Kidney (tissue), 13 donors: ENCODE measurements at regions not wholly inside any gene's neighbourhood (a gene's known extent, or its start where the extent isn't known, plus 50 kb on each side); places are given as distances from the start of the nearest gene placed in this dataset.

Experiments
- DNase-seq, 5 donors: peaks; one replicate each; pipeline ENCODE4 v3.0.0-alpha.2; 2013 to 2020
- FAIRE-seq: peaks from 2 replicates; lab custom pipeline; 2012; peaks lifted over from hg19 to GRCh38; lab: Jason Lieb, UNC
- H3K27ac ChIP-seq, 2 donors: one replicate each; pipeline ENCODE4 v1.7.0; 2013; ENCODE audit warnings: low read depth in 2 of 2, low read length in 2 of 2, inconsistent platforms in 1 of 2
- H3K27me3 ChIP-seq: one replicate; pipeline ENCODE4 v1.7.1; 2013; ENCODE audit warnings: low read length, inconsistent platforms; ENCODE audit not compliant: control insufficient read depth, insufficient read depth
- H3K36me3 ChIP-seq, 3 donors: one replicate each; pipeline versions ENCODE4 v1.7.0 to v1.7.1; 2013; ENCODE audit warnings: low read length in 3 of 3, control low read depth in 1 of 3, inconsistent platforms in 1 of 3; ENCODE audit not compliant: insufficient read depth in 3 of 3, control insufficient read depth in 2 of 3
- H3K4me1 ChIP-seq, 3 donors: one replicate each; pipeline versions ENCODE4 v1.7.0 to v1.7.1; 2013; ENCODE audit warnings: low read length in 3 of 3, inconsistent platforms in 1 of 3, low read depth in 1 of 3; ENCODE audit not compliant: control insufficient read depth in 2 of 3, insufficient read depth in 2 of 3
- H3K4me3 ChIP-seq, 3 donors: one replicate each; pipeline versions ENCODE4 v1.7.0 to v1.8.1; 2013; ENCODE audit warnings: low read length in 3 of 3, control low read depth in 1 of 3, inconsistent platforms in 1 of 3
- H3K9ac ChIP-seq, 3 donors: one replicate each; pipeline versions ENCODE4 v1.7.0 to v1.7.1; 2013; ENCODE audit warnings: low read length in 3 of 3, control low read depth in 1 of 3, inconsistent platforms in 1 of 3
- H3K9me3 ChIP-seq, 3 donors: one replicate each; pipeline versions ENCODE4 v1.7.0 to v1.7.1; 2013; ENCODE audit warnings: low read length in 3 of 3, control low read depth in 1 of 3, inconsistent platforms in 1 of 3; ENCODE audit not compliant: control insufficient read depth in 2 of 3, insufficient read depth in 1 of 3
- intact Hi-C: fragments of 100-400 bp; cut with DNase I; formaldehyde crosslinking; loops from one replicate; pipeline ENCODE4 v1.11.1; 2022
- TF ChIP-seq, protein P1 (sequence below): IDR thresholded peaks from 3 replicates; pipeline ENCODE4 v1.5.1; 2012; ENCODE audit warnings: mild to moderate bottlenecking, moderate library complexity, borderline replicate concordance; ENCODE audit not compliant: insufficient read depth; ENCODE audit errors: extremely low read depth
- donor health status: control.
- donor health status: control.
- donor health status: control.
- donor health status: control.
- donor health status: control.
- donor health status: DM: yes; HTN: yes; CAD: no.
- donor health status: Normal renal cell carcinoma (clear cell type).

- peak overlapping the region in 2 of 3 donors; percentile 53 to 75 for H3K9ac ChIP-seq
- TF ChIP-seq, protein P1, sequence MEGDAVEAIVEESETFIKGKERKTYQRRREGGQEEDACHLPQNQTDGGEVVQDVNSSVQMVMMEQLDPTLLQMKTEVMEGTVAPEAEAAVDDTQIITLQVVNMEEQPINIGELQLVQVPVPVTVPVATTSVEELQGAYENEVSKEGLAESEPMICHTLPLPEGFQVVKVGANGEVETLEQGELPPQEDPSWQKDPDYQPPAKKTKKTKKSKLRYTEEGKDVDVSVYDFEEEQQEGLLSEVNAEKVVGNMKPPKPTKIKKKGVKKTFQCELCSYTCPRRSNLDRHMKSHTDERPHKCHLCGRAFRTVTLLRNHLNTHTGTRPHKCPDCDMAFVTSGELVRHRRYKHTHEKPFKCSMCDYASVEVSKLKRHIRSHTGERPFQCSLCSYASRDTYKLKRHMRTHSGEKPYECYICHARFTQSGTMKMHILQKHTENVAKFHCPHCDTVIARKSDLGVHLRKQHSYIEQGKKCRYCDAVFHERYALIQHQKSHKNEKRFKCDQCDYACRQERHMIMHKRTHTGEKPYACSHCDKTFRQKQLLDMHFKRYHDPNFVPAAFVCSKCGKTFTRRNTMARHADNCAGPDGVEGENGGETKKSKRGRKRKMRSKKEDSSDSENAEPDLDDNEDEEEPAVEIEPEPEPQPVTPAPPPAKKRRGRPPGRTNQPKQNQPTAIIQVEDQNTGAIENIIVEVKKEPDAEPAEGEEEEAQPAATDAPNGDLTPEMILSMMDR: peak; percentile 88
- no peaks in the 10 kb centered on the region for H3K36me3 ChIP-seq
- no peak overlapping the region for H3K27ac ChIP-seq
- no peaks in the 10 kb centered on the region for H3K27me3 ChIP-seq
- no peaks in the 10 kb centered on the region for H3K9me3 ChIP-seq
- intact Hi-C loops: no loop called here
- FAIRE-seq: peak; percentile 93
- peaks cover 0 to 5% (median 4%) of the 10 kb centered on the region in 3 donors for H3K4me1 ChIP-seq
- peak; percentile 90 to 96 (median 93) for DNase-seq
- H3K4me3 ChIP-seq: peak overlapping the region; percentile 68 to 81 (median 70)
These were observed 118.3 kb upstream of the SIRPA start for GRCh38 chr20:1776681-1777475.

- no peak for FAIRE-seq
These were observed 117.5 kb upstream of the SIRPG start for GRCh38 chr20:1775117-1775516.

DNA sequence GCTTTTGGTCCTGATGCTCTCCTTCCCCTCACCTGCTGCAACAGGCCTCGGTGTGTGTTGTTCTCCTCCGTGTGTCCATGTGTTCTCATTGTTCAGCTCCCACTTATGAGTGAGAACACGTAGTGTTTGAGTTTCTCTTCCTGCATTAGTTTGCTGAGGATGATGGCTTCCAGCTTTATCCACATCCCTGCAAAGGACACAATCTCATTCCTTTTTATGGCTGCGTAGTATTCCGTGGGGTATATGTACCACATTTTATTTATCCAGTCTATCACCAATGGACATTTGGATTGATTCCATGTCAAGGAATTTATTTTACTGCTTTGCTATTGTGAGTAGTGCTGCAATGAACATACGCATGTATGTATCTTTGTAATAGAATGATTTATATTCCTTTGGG lies 116.9 kb upstream of the SIRPG start:
- intact Hi-C loops: no loop called here
- TF ChIP-seq, protein P1: no peak
- FAIRE-seq (no peak), DNase-seq (no peak)
- Histone ChIP-seq H3K27ac (no peak overlapping the region), H3K4me1 (peaks cover 0 to 5% (median 4%) of the 10 kb centered on the region in 3 donors), H3K36me3 (no peaks in the 10 kb centered on the region), H3K9ac (no peak overlapping the region), H3K9me3 (no peaks in the 10 kb centered on the region), H3K27me3 (no peaks in the 10 kb centered on the region), H3K4me3 (no peak overlapping the region)

More at GRCh38 chr20:1775117-1775516, 117.5 kb upstream of the SIRPG start:
- no peak overlapping the region for H3K4me3 ChIP-seq
- H3K27ac ChIP-seq: no peak overlapping the region
- H3K9me3 ChIP-seq: no peaks in the 10 kb centered on the region
- DNase-seq: no peak
- intact Hi-C loops: no loop called here
- H3K4me1 ChIP-seq: peaks cover 0 to 5% (median 4%) of the 10 kb centered on the region in 3 donors
- H3K36me3 ChIP-seq: no peaks in the 10 kb centered on the region
- no peaks in the 10 kb centered on the region for H3K27me3 ChIP-seq
- TF ChIP-seq, protein P1: no peak
- H3K9ac ChIP-seq: no peak overlapping the region
